GM19455 (cell line): ENCODE measurements at regions not wholly inside any gene's neighbourhood (a gene's known extent, or its start where the extent isn't known, plus 50 kb on each side); places are given as distances from the start of the nearest gene placed in this dataset.

Source experiments
- ATAC-seq: cut with Tn5 transposase; IDR thresholded peaks from one replicate; pipeline ENCODE4 v1.9.1; 2021; ENCODE audit not compliant: unreplicated experiment

- no peak for ATAC-seq
Measured at GRCh38 chr12:92288561-92288960, 142.9 kb upstream of the BTG1 start.

GRCh38 chr12:92278378-92278828, 132.8 kb upstream of the BTG1 start:
- no peak for ATAC-seq

- no peak for ATAC-seq
Measured at GRCh38 chr12:92277795-92278194, 132.1 kb upstream of the BTG1 start.

GRCh38 chr12:92276276-92276675, 130.6 kb upstream of the BTG1 start:
- ATAC-seq = no peak

GRCh38 chr12:92275443-92276154, 130.0 kb upstream of the BTG1 start:
- ATAC-seq = no peak

- ATAC-seq = no peak
Measured at GRCh38 chr12:92273076-92273475, 127.4 kb upstream of the BTG1 start.

- no peak for ATAC-seq
Measured at GRCh38 chr12:92272061-92272964, 126.7 kb upstream of the BTG1 start.

- ATAC-seq = no peak
Measured at GRCh38 chr12:92271341-92271740, 125.7 kb upstream of the BTG1 start.

- ATAC-seq = no peak
Measured at GRCh38 chr12:92270521-92270920, 124.9 kb upstream of the BTG1 start.

- no peak for ATAC-seq
Measured at GRCh38 chr12:92268946-92269345, 123.3 kb upstream of the BTG1 start.

- no peak for ATAC-seq
Measured at GRCh38 chr12:92261692-92262091, 116.0 kb upstream of the BTG1 start.

- no peak for ATAC-seq
Measured at GRCh38 chr12:92261071-92261470, 115.4 kb upstream of the BTG1 start.

- no peak for ATAC-seq
Measured at GRCh38 chr12:92259696-92260251, 114.1 kb upstream of the BTG1 start.

GRCh38 chr12:92259291-92259690, 113.6 kb upstream of the BTG1 start:
- ATAC-seq = no peak

- no peak for ATAC-seq
Measured at GRCh38 chr12:92257261-92257660, 111.6 kb upstream of the BTG1 start.

GRCh38 chr12:92255741-92256140, 110.1 kb upstream of the BTG1 start:
- no peak for ATAC-seq

GRCh38 chr12:92253301-92253700, 107.7 kb upstream of the BTG1 start:
- no peak for ATAC-seq

GRCh38 chr12:92248977-92249376, 103.3 kb upstream of the BTG1 start:
- ATAC-seq = no peak

GRCh38 chr12:92244036-92244435, 98.4 kb upstream of the BTG1 start:
- ATAC-seq = no peak

- ATAC-seq = no peak
Measured at GRCh38 chr12:92242907-92243306, 97.3 kb upstream of the BTG1 start.

GRCh38 chr12:92237762-92238523, 92.3 kb upstream of the BTG1 start:
- ATAC-seq = no peak
